ENCODE measurements at regions not wholly inside any gene's neighbourhood (a gene's known extent, or its start where the extent isn't known, plus 50 kb on each side); places are given as distances from the start of the nearest gene placed in this dataset.

GRCh38 chr11:46216019-46216764 is 61.3 kb upstream of the CREB3L1 start:
- TF ChIP-seq CTCF (conservative IDR thresholded peaks at IDR 0.05; ENCODE audit: low read depth, low read length) = no peak
- Histone ChIP-seq H3K36me3 (ENCODE audit: insufficient read depth) (no peaks in the 10 kb centered on the region), H3K4me3 (IDR thresholded peaks at IDR 0.05; ENCODE audit: insufficient read depth, low read depth, low read length) (no peak overlapping the region), H3K27me3 (ENCODE audit: insufficient read depth, low read depth) (no peaks in the 10 kb centered on the region), H3K79me2 (ENCODE audit: insufficient read depth, low read depth) (no peaks in the 10 kb centered on the region), H3K4me2 (no peak overlapping the region), H4K20me1 (ENCODE audit: insufficient read depth) (no peaks in the 10 kb centered on the region), H2AFZ (ENCODE audit: low read depth) (no peak overlapping the region), H3K9ac (no peak overlapping the region), H3K27ac (no peak overlapping the region), H3K4me1 (ENCODE audit: low read depth, poor library complexity, severe bottlenecking) (peaks cover 3% of the 10 kb centered on the region)

DNA sequence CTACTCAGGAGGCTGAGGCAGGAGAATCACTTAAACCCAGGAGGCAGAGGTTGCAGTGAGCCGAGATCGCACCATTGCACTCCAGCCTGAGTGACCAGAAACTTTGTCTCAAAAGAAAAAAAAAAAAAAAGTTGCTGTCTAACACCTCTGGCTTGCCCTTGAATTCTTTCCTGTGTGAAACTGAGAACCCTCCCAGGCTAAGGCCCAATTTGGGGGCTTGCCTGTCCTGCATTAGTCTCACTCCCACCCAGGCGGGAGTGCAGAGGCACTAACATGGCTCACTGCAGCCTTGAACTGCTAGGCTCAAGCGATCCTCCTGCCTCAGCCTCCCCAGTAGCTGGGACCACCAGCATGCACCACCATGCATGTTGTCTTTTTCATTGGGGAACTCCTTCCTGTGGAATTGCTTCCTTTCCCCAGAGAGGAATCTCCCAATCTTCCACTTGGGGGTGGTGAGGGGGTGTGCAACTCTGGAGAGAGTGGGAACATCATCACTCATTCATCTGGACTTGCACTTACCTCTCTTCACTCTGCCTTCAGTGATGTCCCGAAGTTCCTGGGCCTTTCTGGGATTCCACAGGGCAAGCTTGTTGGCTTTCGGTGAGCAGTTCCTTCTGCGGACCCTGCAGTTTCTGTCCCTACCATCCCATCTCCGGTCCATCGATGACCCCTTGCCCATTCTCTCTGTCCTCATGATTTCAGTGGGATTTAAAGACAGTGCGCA is 62.1 kb upstream of the CREB3L1 start:
- no peak for TF ChIP-seq CTCF (conservative IDR thresholded peaks at IDR 0.05; ENCODE audit: low read depth, low read length)
- Histone ChIP-seq H3K36me3 (ENCODE audit: insufficient read depth) (no peaks in the 10 kb centered on the region), H3K4me1 (ENCODE audit: low read depth, poor library complexity, severe bottlenecking) (peaks cover 3% of the 10 kb centered on the region), H3K27ac (no peak overlapping the region), H3K27me3 (ENCODE audit: insufficient read depth, low read depth) (no peaks in the 10 kb centered on the region), H3K79me2 (ENCODE audit: insufficient read depth, low read depth) (no peaks in the 10 kb centered on the region), H3K9ac (no peak overlapping the region), H4K20me1 (ENCODE audit: insufficient read depth) (no peaks in the 10 kb centered on the region), H3K4me2 (no peak overlapping the region), H2AFZ (ENCODE audit: low read depth) (no peak overlapping the region), H3K4me3 (IDR thresholded peaks at IDR 0.05; ENCODE audit: insufficient read depth, low read depth, low read length) (no peak overlapping the region)

DNA sequence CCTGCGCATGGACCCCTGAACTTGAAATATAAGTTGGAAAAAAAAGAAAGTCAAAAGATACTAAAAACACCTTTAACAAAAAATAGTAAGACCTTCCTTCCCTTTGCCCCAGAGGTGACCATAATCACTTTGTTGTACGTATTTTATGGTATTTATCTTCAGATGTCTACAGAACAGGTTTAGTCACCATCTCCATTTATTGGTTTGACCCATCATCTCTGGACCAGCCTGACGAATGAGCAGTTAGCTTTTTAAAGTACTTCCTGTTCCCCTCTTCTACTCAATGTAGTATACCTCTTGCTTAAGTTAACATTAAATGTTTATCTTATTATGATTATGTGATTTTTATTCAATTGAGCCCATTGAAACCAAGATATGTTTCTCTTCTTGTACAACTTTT is 64.7 kb upstream of the CREB3L1 start:
- Histone ChIP-seq H4K20me1 (ENCODE audit: insufficient read depth) (no peaks in the 10 kb centered on the region), H3K9ac (no peak overlapping the region), H3K27me3 (ENCODE audit: insufficient read depth, low read depth) (no peaks in the 10 kb centered on the region), H3K4me2 (no peak overlapping the region), H3K27ac (no peak overlapping the region), H2AFZ (ENCODE audit: low read depth) (no peak overlapping the region), H3K36me3 (ENCODE audit: insufficient read depth) (no peaks in the 10 kb centered on the region), H3K79me2 (ENCODE audit: insufficient read depth, low read depth) (no peaks in the 10 kb centered on the region), H3K4me3 (IDR thresholded peaks at IDR 0.05; ENCODE audit: insufficient read depth, low read depth, low read length) (no peak overlapping the region), H3K4me1 (ENCODE audit: low read depth, poor library complexity, severe bottlenecking) (peaks cover 8% of the 10 kb centered on the region)
- TF ChIP-seq CTCF (conservative IDR thresholded peaks at IDR 0.05; ENCODE audit: low read depth, low read length) = no peak

- Histone ChIP-seq H3K9ac (no peak overlapping the region), H4K20me1 (ENCODE audit: insufficient read depth) (no peaks in the 10 kb centered on the region), H3K4me2 (no peak overlapping the region), H2AFZ (ENCODE audit: low read depth) (no peak overlapping the region), H3K79me2 (ENCODE audit: insufficient read depth, low read depth) (no peaks in the 10 kb centered on the region), H3K4me1 (ENCODE audit: low read depth, poor library complexity, severe bottlenecking) (peaks cover 5% of the 10 kb centered on the region), H3K36me3 (ENCODE audit: insufficient read depth) (no peaks in the 10 kb centered on the region), H3K4me3 (IDR thresholded peaks at IDR 0.05; ENCODE audit: insufficient read depth, low read depth, low read length) (no peak overlapping the region), H3K27ac (no peak overlapping the region), H3K27me3 (ENCODE audit: insufficient read depth, low read depth) (no peaks in the 10 kb centered on the region)
- no peak for TF ChIP-seq CTCF (conservative IDR thresholded peaks at IDR 0.05; ENCODE audit: low read depth, low read length)
Observed at GRCh38 chr11:46210856-46211255, 66.6 kb upstream of the CREB3L1 start.

Measured in KMS-11 (cell line).